KG1 (cell line): ENCODE measurements at regions not wholly inside any gene's neighbourhood (a gene's known extent, or its start where the extent isn't known, plus 50 kb on each side); places are given as distances from the start of the nearest gene placed in this dataset.
"Not testable (repeated sequence)": the region's sequence is repeated elsewhere in the genome, so short reads cannot be mapped to it uniquely, and the experiment has no call there.

ENCODE experiments used
- DNase-seq: peaks from one replicate; lab custom pipeline; 2025; lab: John Stamatoyannopoulos, UW

- no peak for DNase-seq
Measured at GRCh38 chr12:125794401-125794800, 729.2 kb downstream of the AACS start.

- no peak for DNase-seq
Measured at GRCh38 chr12:125797421-125798175, 732.4 kb downstream of the AACS start.

- no peak for DNase-seq
Measured at GRCh38 chr12:125804660-125805059, 739.4 kb downstream of the AACS start.

GRCh38 chr12:125824276-125824675 lies 759.0 kb downstream of the AACS start:
- no peak for DNase-seq

GRCh38 chr12:125835852-125836251 lies 770.6 kb downstream of the AACS start:
- DNase-seq = no peak

GRCh38 chr12:125836647-125837046 lies 771.4 kb downstream of the AACS start:
- no peak for DNase-seq

- no peak for DNase-seq
Measured at GRCh38 chr12:125841332-125841731, 776.1 kb downstream of the AACS start.

- DNase-seq = no peak
Measured at GRCh38 chr12:125852116-125852515, 786.9 kb downstream of the AACS start.

- DNase-seq = no peak
Measured at GRCh38 chr12:125852679-125853078, 787.4 kb downstream of the AACS start.

GRCh38 chr12:125853670-125854069 lies 788.4 kb downstream of the AACS start:
- no peak for DNase-seq

GRCh38 chr12:125856366-125856765 lies 791.1 kb downstream of the AACS start:
- no peak for DNase-seq

GRCh38 chr12:125856896-125857295 lies 791.7 kb downstream of the AACS start:
- no peak for DNase-seq

- DNase-seq = no peak
Measured at GRCh38 chr12:125860672-125861288, 795.5 kb downstream of the AACS start.

- DNase-seq = no peak
Measured at GRCh38 chr12:125861299-125862281, 796.4 kb downstream of the AACS start.

- not testable (repeated sequence) for DNase-seq
Measured at GRCh38 chr12:125865236-125865635, 800.0 kb downstream of the AACS start.

GRCh38 chr12:125871811-125872594 lies 806.8 kb downstream of the AACS start:
- no peak for DNase-seq

- DNase-seq = no peak
Measured at GRCh38 chr12:125873016-125873415, 807.8 kb downstream of the AACS start.

- no peak for DNase-seq
Measured at GRCh38 chr12:125878483-125878882, 813.2 kb downstream of the AACS start.

GRCh38 chr12:125882141-125882540 lies 816.9 kb downstream of the AACS start:
- DNase-seq = no peak

GRCh38 chr12:125888921-125889320 lies 823.7 kb downstream of the AACS start:
- no peak for DNase-seq

- no peak for DNase-seq
Measured at GRCh38 chr12:125889742-125890141, 824.5 kb downstream of the AACS start.
